Fibroblast of the aortic adventitia (primary cell): ENCODE measurements at regions not wholly inside any gene's neighbourhood (a gene's known extent, or its start where the extent isn't known, plus 50 kb on each side); places are given as distances from the start of the nearest gene placed in this dataset.

Source experiments
- DNase-seq: peaks from one replicate; pipeline ENCODE4 v3.0.0-alpha.2; 2010; ENCODE audit warnings: low read depth
- H3K4me3 ChIP-seq: 2 replicates; pipeline ENCODE4 v1.5.1; 2011; ENCODE audit warnings: low read depth, mild to moderate bottlenecking, control low read depth, low read length, moderate library complexity
- TF ChIP-seq, protein P1 (sequence below): IDR thresholded peaks from 2 replicates; pipeline ENCODE4 v1.5.1; 2011; ENCODE audit warnings: mild to moderate bottlenecking, low read length, control low read depth, inconsistent platforms; ENCODE audit not compliant: insufficient read depth

DNA sequence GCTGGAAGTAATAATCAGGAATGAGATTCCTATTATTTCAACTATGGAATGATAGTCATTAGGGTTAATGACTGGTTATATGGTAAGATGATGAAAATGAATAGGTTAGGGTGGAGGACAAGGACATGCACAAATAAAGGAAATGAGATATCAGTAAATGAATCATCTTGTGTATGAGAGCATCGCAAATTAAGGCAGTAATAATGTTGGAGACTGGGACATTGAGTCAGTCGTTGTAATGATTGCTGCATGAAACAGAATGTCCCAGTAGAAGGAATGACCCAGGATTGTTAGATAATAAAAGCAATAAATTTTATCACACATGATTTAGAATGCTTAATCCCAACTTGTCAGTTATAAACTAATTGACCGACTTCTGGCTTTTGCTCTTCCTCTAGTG, 1733.7 kb upstream of the PCDH20 start:
- TF ChIP-seq, protein P1, sequence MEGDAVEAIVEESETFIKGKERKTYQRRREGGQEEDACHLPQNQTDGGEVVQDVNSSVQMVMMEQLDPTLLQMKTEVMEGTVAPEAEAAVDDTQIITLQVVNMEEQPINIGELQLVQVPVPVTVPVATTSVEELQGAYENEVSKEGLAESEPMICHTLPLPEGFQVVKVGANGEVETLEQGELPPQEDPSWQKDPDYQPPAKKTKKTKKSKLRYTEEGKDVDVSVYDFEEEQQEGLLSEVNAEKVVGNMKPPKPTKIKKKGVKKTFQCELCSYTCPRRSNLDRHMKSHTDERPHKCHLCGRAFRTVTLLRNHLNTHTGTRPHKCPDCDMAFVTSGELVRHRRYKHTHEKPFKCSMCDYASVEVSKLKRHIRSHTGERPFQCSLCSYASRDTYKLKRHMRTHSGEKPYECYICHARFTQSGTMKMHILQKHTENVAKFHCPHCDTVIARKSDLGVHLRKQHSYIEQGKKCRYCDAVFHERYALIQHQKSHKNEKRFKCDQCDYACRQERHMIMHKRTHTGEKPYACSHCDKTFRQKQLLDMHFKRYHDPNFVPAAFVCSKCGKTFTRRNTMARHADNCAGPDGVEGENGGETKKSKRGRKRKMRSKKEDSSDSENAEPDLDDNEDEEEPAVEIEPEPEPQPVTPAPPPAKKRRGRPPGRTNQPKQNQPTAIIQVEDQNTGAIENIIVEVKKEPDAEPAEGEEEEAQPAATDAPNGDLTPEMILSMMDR: no peak
- DNase-seq: no peak

DNA sequence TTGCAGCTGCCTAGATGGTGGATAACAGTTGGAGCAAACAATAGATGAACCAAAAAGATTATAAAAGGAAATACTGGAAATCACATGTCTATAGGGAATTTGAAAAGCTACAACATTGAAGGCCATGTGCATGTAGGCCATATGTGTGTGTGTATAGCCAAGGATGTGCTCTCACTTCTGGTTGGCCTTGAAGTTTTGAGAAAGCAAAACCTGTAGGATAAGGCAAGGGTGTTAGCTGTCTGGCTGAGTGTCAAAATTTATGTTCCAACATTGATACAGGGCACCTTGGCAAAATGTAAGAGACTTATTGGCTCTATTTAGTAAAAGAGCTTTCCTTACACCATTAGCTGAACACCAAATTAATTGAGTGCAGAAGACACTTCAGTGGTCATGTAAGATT, 1723.6 kb upstream of the PCDH20 start:
- DNase-seq: no peak
- H3K4me3 ChIP-seq: no peak overlapping the region
- TF ChIP-seq, protein P1: no peak

More for the DNA sequence above, 1733.7 kb upstream of the PCDH20 start:
- no peak overlapping the region for H3K4me3 ChIP-seq

DNA sequence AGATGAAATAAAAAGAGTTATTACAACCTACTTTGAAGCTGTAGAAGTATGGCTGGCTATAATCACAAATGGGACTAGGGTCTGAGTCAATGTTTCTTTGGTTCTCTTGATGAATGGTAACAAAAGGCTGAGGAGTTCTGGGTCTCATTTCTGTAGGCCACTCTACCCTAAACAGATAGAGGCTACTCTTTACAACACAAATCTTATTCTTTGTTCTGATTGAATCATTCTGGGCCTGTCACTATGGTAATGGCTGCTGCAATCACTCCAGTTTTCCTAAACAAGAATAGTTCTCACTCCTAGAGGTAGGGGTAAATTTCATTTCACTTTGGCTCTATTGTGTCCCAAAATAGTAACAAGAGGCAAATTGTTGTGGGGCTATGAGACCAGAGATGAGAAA, 1714.3 kb upstream of the PCDH20 start:
- DNase-seq: no peak
- no peak overlapping the region for H3K4me3 ChIP-seq
- TF ChIP-seq, protein P1: no peak

DNA sequence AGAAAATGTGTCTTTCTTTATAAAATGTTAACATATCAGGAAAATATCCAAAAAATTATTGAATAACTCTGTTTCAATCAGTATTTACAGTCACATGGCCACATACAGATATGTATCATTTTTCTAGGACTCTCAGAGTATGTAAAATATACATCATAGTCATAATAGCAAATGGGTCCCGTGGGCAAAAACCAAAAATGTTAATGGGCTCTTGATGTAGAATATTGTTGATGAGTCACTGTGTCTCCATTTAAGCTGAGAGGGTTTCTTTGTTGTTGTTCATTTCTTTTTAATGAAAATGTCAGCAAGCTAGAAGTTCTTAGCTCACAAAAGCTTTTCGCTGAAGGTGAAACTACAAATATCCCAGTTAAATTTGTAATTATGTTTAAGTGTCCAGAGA, 1713.1 kb upstream of the PCDH20 start:
- H3K4me3 ChIP-seq: no peak overlapping the region
- TF ChIP-seq, protein P1: no peak
- no peak for DNase-seq

DNA sequence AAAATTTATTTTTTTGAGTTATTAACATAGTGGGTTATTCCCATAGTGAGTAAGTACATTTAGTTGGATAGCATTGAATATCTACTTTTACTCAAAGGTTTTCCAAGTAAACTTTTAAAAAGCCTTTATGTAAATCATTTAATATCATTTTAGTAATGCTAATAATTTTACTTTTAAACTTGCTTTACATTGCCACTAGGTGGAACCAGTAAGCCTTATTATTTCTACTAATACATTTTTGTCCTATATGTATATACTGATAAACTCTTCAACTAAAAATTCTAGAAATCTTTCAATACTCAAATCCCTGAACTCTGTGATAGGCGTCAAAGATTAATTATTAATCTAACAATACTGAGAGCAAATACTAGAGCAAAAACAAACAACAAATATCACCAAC, 1709.2 kb upstream of the PCDH20 start:
- peak; percentile 38 for DNase-seq
- TF ChIP-seq, protein P1: no peak
- H3K4me3 ChIP-seq: no peak overlapping the region

DNA sequence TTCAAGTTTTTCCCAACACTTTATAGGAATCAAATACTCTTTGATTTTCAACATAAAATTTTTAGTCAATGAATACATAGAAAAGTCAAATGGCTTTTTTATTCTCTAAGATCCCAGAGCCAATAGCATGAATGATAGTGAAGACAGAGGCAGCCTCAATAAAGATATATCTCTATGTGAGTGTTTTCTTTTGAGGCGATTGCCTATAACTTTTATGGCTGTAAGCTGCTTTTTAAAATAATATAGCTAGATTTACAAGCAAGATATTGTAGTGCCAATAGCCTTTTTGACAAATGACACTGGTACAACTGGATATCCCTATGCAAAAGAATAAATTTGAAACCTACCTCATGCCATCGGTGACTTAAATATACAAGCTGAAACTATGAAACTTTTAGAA, 1705.2 kb upstream of the PCDH20 start:
- DNase-seq: no peak
- H3K4me3 ChIP-seq: no peak overlapping the region
- TF ChIP-seq, protein P1: no peak

DNA sequence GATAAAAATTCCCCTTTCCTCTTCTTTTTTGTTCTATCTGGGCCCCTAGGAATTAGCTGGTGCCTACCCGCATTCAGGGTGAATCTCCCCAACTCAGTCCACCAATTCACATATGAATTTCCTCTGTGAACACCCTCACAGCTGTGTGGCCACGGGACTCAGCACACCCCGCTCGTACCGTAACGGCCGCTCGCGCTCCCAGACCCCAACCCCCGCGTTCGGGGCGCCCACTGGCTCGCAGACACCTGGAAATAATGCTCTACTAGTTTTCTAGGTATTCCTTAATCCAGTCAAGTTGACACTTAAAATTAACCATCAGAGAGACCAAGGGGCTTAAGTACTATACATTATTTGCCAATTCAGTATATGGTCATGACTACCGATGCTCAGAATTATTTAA, 1702.1 kb upstream of the PCDH20 start:
- no peak for DNase-seq
- TF ChIP-seq, protein P1: no peak
- H3K4me3 ChIP-seq: no peak overlapping the region
